T47D (cell line): ENCODE measurements at regions not wholly inside any gene's neighbourhood (a gene's known extent, or its start where the extent isn't known, plus 50 kb on each side); places are given as distances from the start of the nearest gene placed in this dataset.
A peak's percentile ranks its signal among the peaks of the same experiment; 100 is the strongest.
"Not testable (repeated sequence)": the region's sequence is repeated elsewhere in the genome, so short reads cannot be mapped to it uniquely, and the experiment has no call there.

Experiments used
- DNase-seq, 2 experiments: peaks; one replicate each; pipeline versions ENCODE4 v3.0.0 to v3.0.0-alpha.2; 2011 to 2012; ENCODE audit warnings: low read depth in 1 of 2, low spot score in 1 of 2
- JUND ChIP-seq: IDR thresholded peaks from 2 replicates; pipeline ENCODE4 v1.6.1; 2012; ENCODE audit warnings: low read depth
- in situ Hi-C: cut with HindIII; loops from 2 replicates; pipeline ENCODE4 v1.10.0; 2016; ENCODE audit warnings: low sequenced_read_pairs, low pct_unique_long_range_greater_than_20kb

DNA sequence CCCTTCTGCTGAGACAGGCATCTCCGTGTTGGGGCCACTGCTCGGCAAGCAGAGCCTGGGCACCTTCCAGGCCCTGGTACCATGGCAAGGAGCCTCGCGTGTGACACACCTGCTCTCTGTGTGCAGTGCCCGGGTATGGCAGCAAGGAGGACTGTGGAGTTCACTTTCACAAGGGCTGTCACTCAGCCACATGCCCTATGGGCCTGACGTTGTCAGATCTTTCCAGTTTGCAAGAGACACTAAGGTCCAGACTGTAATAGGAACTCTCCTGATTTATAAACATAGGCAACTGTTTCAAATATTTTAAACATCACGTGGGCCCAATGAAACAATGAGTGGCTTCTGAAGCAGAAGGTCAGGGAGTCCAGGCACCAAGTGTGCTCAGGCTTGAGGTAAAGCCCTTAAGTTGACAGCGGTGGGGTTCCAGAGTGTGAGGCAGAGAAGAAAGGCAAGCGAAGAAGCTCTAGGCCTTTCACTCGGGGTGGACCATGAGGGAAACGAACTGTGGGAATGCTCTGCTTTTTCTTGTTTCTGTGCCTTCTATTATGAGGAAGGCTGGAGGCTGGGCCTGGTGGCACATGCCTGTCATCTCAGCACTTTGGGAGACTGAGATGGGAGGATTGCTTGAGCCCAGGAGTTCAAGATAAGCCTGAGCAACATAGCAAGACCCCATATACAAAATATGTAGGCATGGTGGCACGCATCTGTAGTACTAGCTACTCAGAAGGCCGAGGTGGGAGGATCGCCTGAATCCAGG lies 108.6 kb upstream of the TRIM2 start:
- DNase-seq = peak; percentile 28 to 80
- TF ChIP-seq JUND = no peak
- in situ Hi-C loops = no loop called here

DNA sequence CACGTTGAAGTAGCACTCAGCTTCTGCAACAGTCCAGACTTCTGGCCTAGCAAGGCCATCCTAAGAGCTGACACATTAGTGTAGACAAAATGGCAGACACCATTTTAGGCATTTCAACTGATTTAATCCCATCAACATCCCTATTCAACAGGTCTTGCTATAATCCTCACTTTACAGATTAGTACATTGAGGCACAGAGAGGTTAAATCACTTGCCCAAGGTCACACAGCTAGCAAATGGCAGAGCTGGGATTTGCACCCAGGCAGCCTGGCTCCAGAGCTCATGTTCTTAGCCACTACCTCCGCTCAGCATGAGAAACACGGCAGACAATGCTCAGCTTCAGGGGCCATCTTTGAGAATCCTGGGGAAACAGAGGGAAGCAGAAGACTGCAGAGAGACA lies 107.9 kb upstream of the TRIM2 start:
- no peak for TF ChIP-seq JUND
- DNase-seq = no peak
- in situ Hi-C loops = no loop called here

DNA sequence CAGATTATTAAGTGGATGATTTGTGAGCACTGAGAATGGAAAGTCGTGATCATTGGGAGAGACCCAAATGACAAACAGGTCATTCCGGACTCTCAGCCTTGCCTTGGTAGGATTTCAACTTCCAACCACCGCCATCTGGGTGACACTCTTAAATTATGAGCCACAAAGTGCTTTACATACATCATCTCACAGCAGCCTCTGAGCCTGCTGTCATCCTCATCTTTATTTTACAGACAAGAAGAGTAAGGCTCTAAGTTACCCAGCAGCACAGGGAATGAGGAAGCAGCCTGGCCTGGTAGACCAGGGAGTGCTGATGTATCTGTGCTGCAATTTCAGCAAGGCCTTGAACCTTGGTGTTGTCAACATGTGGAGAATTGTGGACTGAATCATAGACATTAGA lies 105.8 kb upstream of the TRIM2 start:
- DNase-seq = no peak
- in situ Hi-C loops = no loop called here
- TF ChIP-seq JUND = no peak

DNA sequence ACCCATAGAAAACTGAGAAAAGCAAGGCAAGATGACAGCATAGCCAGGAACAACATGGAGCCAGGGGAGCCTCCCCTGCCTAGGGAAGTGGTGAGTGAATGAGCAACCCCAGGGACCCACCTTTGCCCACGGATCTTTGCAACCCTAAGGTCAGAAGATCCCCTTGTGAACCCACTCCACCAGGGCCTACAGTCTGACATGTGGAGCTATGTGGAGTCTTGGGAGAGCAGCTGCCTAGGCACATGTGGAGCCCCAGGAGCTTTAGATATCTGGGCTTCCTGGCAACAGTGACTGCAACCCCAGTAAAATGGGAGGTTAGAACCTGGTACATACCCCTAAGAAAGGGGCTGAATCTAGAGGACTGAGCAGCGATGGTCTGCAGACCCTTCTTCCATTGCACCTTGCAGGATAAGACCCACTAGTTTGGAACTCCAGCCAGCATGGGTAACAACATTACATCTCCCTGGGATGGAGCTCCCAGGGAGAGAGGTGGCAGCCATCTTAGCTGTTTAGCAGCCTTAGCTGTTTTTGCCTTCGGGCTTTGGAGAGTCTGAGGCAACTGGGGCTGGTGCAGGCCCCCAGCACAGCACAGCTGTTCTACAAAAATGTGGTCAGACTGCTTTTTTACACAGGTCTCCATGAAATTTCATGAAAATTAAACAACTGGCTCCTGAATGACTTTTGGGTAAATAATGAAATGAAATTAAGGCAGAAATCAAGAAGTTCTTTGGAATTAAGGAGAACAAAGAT lies 104.7 kb upstream of the TRIM2 start:
- in situ Hi-C loops = no loop called here
- no peak for TF ChIP-seq JUND

DNA sequence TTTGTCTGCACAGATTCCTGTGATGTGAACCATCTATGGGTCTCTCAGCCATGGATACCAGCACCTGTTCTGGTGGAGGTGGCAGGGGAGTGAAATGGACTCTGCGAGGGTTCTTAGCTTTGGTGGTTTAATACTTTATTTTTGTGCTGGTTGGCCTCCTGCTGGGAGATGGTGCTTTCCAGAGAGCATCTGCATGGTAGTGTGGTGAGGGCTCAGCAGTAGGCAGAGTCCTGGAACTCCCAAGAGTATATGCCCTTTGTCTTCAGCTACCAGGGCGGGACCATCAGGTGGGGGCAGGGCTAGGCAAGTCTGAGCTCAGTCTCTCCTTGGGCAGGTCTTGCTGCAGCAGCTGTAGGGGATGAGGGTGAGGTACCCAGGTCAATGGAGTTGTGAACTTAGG lies 97.5 kb upstream of the TRIM2 start:
- in situ Hi-C loops, DNase-seq: not testable (repeated sequence)

More for the DNA sequence above, 104.7 kb upstream of the TRIM2 start:
- no peak for DNase-seq

DNA sequence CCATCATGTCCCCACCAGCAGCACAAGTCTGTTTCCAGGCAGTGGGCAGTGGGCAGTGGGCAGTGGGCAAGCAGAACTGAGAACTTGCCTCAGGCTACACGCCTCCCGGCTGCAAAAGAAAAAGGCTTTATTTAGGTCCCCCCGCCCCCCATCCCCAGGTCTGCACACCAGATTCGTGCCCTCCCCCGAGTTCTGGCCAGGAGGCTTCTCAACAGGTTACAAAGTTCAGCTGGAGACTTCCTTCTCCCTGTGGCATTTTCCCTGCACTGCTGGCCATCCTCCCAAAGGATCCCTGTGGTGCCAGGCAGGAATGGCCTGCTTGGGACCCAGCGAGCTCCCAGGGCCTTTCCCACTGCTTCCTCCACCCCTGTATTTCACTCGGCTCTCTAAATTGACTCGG lies 97.0 kb upstream of the TRIM2 start:
- no peak for TF ChIP-seq JUND
- in situ Hi-C loops = no loop called here
- no peak for DNase-seq

DNA sequence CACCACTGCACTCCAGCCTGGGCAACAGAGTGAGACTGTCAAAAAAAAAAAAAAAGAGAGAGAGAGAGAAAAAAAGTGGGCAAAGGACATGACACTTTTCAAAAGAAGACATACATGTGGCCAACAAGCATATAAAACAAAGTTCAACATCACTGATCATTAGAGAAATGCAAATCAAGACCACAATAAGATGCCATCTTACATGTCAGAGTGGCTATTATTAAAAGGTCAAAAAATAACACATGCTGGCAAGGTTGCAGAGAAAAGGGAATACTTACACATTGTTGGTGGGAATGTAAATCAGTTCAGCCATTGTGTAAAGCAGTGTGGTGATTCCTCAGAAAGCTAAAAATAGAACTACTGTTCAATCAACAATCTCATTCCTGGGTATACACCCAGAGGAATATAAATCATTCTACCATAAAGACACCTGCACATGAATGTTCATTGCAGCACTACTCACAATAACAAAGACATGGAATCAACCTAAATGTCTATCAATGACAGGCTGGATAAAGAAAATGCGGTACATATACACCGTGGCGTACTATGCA lies 94.9 kb upstream of the TRIM2 start:
- in situ Hi-C loops = no loop called here
- DNase-seq = no peak
- TF ChIP-seq JUND = no peak

DNA sequence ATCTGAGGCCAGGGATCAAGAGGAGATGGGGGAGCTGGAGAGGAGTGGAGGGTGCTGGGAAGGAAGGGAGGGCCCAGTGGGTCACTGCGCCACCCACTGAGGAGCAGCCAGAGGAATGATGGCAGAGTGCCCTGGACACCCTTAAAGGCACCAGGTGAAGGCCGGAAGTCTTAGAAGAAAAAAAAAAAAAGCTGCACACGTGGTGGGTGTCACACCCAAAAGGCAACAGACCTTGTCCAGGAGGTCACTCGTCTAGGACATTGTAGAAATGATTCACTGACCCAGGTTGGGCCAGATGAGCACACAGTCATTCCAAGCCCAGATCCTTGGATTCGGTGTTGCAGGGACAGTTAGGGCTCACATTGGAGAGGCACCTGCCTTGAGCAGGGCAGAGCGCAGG lies 93.5 kb upstream of the TRIM2 start:
- TF ChIP-seq JUND = no peak
- in situ Hi-C loops = no loop called here
- DNase-seq = no peak

DNA sequence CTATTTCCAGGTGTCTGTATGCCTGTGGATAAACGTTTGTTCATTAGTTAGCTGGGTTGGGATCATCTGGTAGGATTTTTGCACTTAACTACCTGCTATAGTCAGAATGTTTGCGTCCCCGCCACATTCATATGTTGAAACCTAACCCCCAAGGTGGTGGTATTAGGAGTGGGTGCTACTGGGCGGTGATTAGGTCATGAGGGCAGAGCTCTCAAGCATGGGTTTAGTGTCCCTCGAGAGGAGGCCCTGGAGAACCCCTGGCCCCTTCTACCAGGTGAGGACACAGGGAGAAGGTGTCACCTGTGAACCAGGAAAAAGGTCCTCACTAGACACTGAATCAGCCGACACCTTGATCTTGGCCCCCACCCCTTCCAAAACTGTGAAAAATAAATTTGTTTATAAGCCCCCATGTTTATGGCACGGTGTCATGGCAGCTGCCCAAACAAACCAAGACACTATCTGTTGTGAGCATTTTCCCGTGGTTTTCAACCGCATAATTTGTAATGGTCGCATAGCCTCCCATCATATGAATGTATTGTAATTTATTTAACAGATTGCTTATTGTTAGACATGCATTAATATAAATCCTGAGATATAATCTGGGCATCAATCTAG lies 92.7 kb upstream of the TRIM2 start:
- no peak for DNase-seq
- in situ Hi-C loops = no loop called here
- TF ChIP-seq JUND = no peak

DNA sequence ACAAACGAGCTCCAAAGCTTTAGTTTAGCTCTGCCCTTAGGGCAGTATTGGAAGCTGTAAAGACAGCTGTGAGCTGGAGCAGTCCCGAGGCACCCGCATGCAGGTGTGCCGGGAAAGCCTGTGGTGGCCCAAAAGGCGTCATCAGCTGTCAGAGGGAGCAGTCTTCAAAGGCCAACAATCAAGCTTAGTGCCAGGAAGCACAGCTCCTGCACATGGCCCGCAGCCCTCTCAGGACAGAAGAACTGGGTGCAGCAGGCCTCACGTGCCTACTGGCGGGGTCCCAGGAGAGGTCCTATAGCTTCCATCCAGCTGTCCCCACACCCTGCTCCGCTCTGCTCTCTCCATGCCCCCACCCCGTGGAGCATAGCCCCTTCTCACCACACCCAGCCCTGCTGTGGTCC lies 92.2 kb upstream of the TRIM2 start:
- no peak for TF ChIP-seq JUND
- DNase-seq = no peak
- in situ Hi-C loops = no loop called here

DNA sequence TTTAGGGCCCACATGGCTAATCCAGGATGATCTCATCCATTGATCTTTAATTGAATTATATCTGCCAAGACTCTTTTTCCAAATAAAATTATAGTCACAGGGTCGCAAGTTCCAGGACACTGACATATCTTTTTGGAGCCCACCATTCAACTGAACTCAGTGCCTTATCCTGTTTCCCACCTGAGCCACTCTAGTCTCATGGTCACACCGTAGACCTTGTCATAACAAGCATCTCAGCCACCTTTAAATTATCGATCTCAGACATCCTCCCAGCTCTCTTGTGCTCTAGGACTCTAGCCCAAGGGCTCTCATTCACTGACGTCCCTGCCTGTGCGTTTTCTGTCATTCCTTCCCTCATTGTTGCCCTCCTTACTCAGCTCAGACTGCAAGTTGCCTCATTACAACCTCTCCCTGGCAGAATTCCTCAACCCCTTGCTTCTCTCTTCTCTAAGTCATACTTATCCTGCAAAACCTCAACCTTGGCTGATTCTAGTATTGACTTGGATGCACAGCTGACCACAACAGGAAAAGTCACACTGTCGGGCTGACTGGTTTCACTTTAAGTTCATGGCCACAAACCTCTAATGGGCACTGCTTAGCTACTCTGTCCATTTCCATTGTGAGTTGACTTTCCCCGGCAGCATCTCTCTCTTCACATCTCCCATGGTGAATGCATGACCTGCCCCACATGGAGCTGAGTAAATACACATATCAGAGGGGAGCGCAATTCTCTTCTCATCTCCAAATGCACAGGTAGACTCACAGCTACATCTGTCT lies 91.0 kb upstream of the TRIM2 start:
- no peak for DNase-seq
- in situ Hi-C loops = no loop called here
- TF ChIP-seq JUND = no peak

DNA sequence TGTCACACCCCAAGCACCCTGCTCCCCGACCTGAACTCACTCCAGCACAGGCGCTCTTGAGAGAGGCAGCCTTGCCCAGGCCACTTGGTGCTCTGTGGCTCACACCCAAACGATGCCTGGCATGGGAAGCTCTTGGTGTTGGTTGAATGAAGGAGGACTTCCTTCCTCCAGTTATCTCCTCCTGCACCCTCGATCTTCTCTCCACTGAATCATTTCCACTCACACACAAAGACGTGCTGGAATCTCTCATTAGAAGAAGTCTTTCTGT lies 90.5 kb upstream of the TRIM2 start:
- DNase-seq = no peak
- in situ Hi-C loops = no loop called here
- TF ChIP-seq JUND = no peak

DNA sequence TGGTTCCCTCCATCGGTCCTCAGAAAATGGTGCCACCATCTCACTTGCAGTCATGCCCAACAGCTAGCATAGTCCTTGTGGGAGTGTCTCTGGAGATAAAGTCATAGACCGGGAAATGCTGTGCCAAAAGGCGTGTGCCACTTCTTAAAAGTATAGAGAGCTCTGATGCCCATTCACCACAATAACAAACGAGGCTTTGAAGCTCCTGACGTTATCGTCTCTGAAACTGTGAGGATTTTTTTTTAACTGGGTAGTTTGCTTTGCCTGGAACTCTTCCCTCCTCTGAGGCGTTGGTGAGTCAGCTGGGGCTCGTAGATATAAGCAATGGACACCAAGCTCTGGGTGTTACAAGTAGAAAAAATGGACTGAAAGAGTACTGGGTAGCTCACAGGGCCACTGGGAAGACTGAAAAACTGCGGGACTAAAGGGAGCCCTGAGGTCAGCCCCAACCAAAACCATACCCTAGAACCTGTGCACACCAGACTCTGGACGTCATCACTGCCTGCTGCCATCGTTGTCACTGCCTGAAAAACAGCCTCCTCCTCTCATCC lies 89.4 kb upstream of the TRIM2 start:
- in situ Hi-C loops = no loop called here

More for the DNA sequence above, 89.4 kb upstream of the TRIM2 start:
- no peak for TF ChIP-seq JUND
- DNase-seq = no peak
